IMR-90 (cell line): ENCODE measurements at regions not wholly inside any gene's neighbourhood (a gene's known extent, or its start where the extent isn't known, plus 50 kb on each side); places are given as distances from the start of the nearest gene placed in this dataset.
A peak's percentile ranks its signal among the peaks of the same experiment; 100 is the strongest.

ENCODE experiments used
- ATAC-seq: fragments of 200-7000 bp; cut with Tn5 transposase; 2 replicates; pipeline ENCODE4 v1.9.1; 2020; ENCODE audit warnings: low read depth, mild to moderate bottlenecking, moderate library complexity
- BruUV-seq: library from RNA; stranded (reverse); fragments of 400-500 nt; replicated peaks from 2 replicates; lab custom pipeline; 2021; lab: Mats Ljungman, UMichigan
- CTCF ChIA-PET: fragments of 300-600 bp; formaldehyde crosslinking; extraction: SDS; loops from one replicate; lab custom pipeline; 2021; ENCODE audit warnings: antibody characterized with exemption; lab: Yijun Ruan, JAX
- POLR2A ChIA-PET: fragments of 300-600 bp; sonication (Branson Sonifier 250); formaldehyde crosslinking; loops from one replicate; lab custom pipeline; 2022; ENCODE audit warnings: antibody characterized with exemption; ENCODE audit not compliant: unreplicated experiment; lab: Charles Lee
- DNase-seq: peaks from one replicate; pipeline ENCODE4 v3.0.0; 2013
- H2AFZ ChIP-seq: replicated peaks from 2 replicates; pipeline ENCODE3; 2013; ENCODE audit warnings: low read length, mild to moderate bottlenecking; ENCODE audit not compliant: poor library complexity
- H2AK5ac ChIP-seq: 2 replicates; pipeline ENCODE4 v1.6.1; 2013; ENCODE audit warnings: low read depth, low read length, inconsistent platforms
- H2AK9ac ChIP-seq: replicated peaks from 2 replicates; pipeline ENCODE3; 2013; ENCODE audit warnings: mild to moderate bottlenecking, low read depth, low read length, moderate library complexity; ENCODE audit not compliant: poor library complexity
- H2BK120ac ChIP-seq: 2 replicates; pipeline ENCODE4 v1.6.1; 2013; ENCODE audit warnings: low read depth, low read length, inconsistent platforms
- H2BK15ac ChIP-seq: 3 replicates; pipeline ENCODE4 v1.6.1; 2013; ENCODE audit warnings: low read depth, low read length, inconsistent platforms
- H2BK20ac ChIP-seq: 2 replicates; pipeline ENCODE4 v1.6.1; 2013; ENCODE audit warnings: low read depth, mild to moderate bottlenecking, inconsistent platforms, low read length, moderate library complexity
- H2BK5ac ChIP-seq: 2 replicates; pipeline ENCODE4 v1.6.1; 2013; ENCODE audit warnings: mild to moderate bottlenecking, low read depth, low read length, inconsistent platforms; ENCODE audit not compliant: poor library complexity, severe bottlenecking
- H3K14ac ChIP-seq: replicated peaks from 2 replicates; pipeline ENCODE4 v1.6.1; 2013; ENCODE audit warnings: low read depth, low read length, inconsistent platforms
- H3K18ac ChIP-seq: 2 replicates; pipeline ENCODE4 v1.6.1; 2013; ENCODE audit warnings: low read depth, low read length, control low read depth
- H3K23ac ChIP-seq: 2 replicates; pipeline ENCODE4 v1.6.1; 2013; ENCODE audit warnings: low read depth, low read length, inconsistent platforms
- H3K27ac ChIP-seq: 2 replicates; pipeline ENCODE4 v1.5.1; 2013; ENCODE audit warnings: mild to moderate bottlenecking, control low read depth, low read length; ENCODE audit not compliant: insufficient read depth
- H3K27me3 ChIP-seq: 2 replicates; pipeline ENCODE4 v1.6.1; 2013; ENCODE audit warnings: low read length; ENCODE audit not compliant: control insufficient read depth, insufficient read depth
- H3K36me3 ChIP-seq: 2 replicates; pipeline ENCODE4 v1.6.1; 2013; ENCODE audit warnings: low read length, mixed read lengths; ENCODE audit not compliant: control insufficient read depth, insufficient read depth
- H3K4ac ChIP-seq: 2 replicates; pipeline ENCODE4 v1.6.1; 2013; ENCODE audit warnings: low read depth, low read length, inconsistent platforms
- H3K4me1 ChIP-seq: 2 replicates; pipeline ENCODE4 v1.6.1; 2013; ENCODE audit warnings: low read length, mixed read lengths; ENCODE audit not compliant: control insufficient read depth, insufficient read depth
- H3K4me2 ChIP-seq: 2 replicates; pipeline ENCODE4 v1.6.1; 2013; ENCODE audit warnings: low read depth, mild to moderate bottlenecking, control low read depth, low read length, moderate library complexity
- H3K4me3 ChIP-seq: 2 replicates; pipeline ENCODE4 v1.5.1; 2013; ENCODE audit warnings: low read depth, mild to moderate bottlenecking, control low read depth, low read length, moderate library complexity; ENCODE audit not compliant: insufficient read depth
- H3K56ac ChIP-seq: 2 replicates; pipeline ENCODE4 v1.6.1; 2013; ENCODE audit warnings: low read length, inconsistent platforms; ENCODE audit not compliant: insufficient read depth; ENCODE audit errors: extremely low read depth
- H3K79me1 ChIP-seq, 2 experiments: 2 replicates each; pipeline ENCODE4 v1.6.1; 2013; ENCODE audit warnings: low read length in 2 of 2, inconsistent platforms in 1 of 2, low read depth in 1 of 2
- H3K9ac ChIP-seq: 2 replicates; pipeline ENCODE4 v1.6.1; 2013; ENCODE audit warnings: low read depth, low read length, control low read depth
- H3K9me1 ChIP-seq: 2 replicates; pipeline ENCODE4 v1.6.1; 2013; ENCODE audit warnings: low read length, inconsistent platforms; ENCODE audit not compliant: insufficient read depth
- H3K9me3 ChIP-seq: 2 replicates; pipeline ENCODE4 v1.6.1; 2013; ENCODE audit warnings: low read length; ENCODE audit not compliant: control insufficient read depth, insufficient read depth
- H4K20me1 ChIP-seq: 2 replicates; pipeline ENCODE4 v1.6.1; 2013; ENCODE audit warnings: low read length, inconsistent platforms; ENCODE audit not compliant: insufficient read depth
- H4K5ac ChIP-seq: 2 replicates; pipeline ENCODE4 v1.6.1; 2013; ENCODE audit warnings: mild to moderate bottlenecking, low read depth, low read length, control low read depth
- H4K8ac ChIP-seq, 2 experiments: 2 replicates each; pipeline ENCODE4 v1.6.1; 2013; ENCODE audit warnings: low read depth in 2 of 2, low read length in 2 of 2, control low read depth in 1 of 2, inconsistent platforms in 1 of 2
- H4K91ac ChIP-seq: 2 replicates; pipeline ENCODE4 v1.6.1; 2013; ENCODE audit warnings: low read depth, low read length, inconsistent platforms; ENCODE audit not compliant: insufficient read depth
- BHLHE40 ChIP-seq: fragments of 150-350 bp; IDR thresholded peaks from 2 replicates; pipeline ENCODE4 v1.6.1; 2016; ENCODE audit warnings: mild to moderate bottlenecking, low read depth, low read length
- CEBPB ChIP-seq: IDR thresholded peaks from 2 replicates; pipeline ENCODE4 v1.6.1; 2012; ENCODE audit warnings: low read depth, low read length, improper control_type of control experiment
- CHD1 ChIP-seq: IDR thresholded peaks from 2 replicates; pipeline ENCODE4 v1.6.1; 2012; ENCODE audit warnings: low read depth, low read length, improper control_type of control experiment
- CTCF ChIP-seq: conservative IDR thresholded peaks from 2 replicates; pipeline ENCODE4 v1.5.1; 2012; ENCODE audit warnings: mild to moderate bottlenecking, low read depth, low read length, improper control_type of control experiment
- ELK1 ChIP-seq: fragments of 150-350 bp; IDR thresholded peaks from 2 replicates; pipeline ENCODE4 v1.6.1; 2016; ENCODE audit warnings: low read depth, mild to moderate bottlenecking, low read length, moderate library complexity, borderline replicate concordance
- FOS ChIP-seq: fragments of 150-350 bp; IDR thresholded peaks from 2 replicates; pipeline ENCODE4 v1.6.1; 2016; ENCODE audit warnings: low read depth, low read length
- MAFK ChIP-seq: IDR thresholded peaks from 2 replicates; pipeline ENCODE4 v1.6.1; 2012; ENCODE audit warnings: low read depth, low read length, improper control_type of control experiment
- MAZ ChIP-seq: IDR thresholded peaks from 2 replicates; pipeline ENCODE4 v1.6.1; 2012; ENCODE audit warnings: low read depth, mild to moderate bottlenecking, low read length, improper control_type of control experiment, moderate library complexity, borderline replicate concordance
- MXI1 ChIP-seq: IDR thresholded peaks from 2 replicates; pipeline ENCODE4 v1.6.1; 2012; ENCODE audit warnings: low read depth, mild to moderate bottlenecking, low read length, moderate library complexity, borderline replicate concordance
- NFE2L2 ChIP-seq: fragments of 150-350 bp; IDR thresholded peaks from 2 replicates; pipeline ENCODE4 v1.6.1; 2016; ENCODE audit warnings: low read depth, mild to moderate bottlenecking, low read length
- POLR2A ChIP-seq: IDR thresholded peaks from 2 replicates; pipeline ENCODE4 v1.6.1; 2012; ENCODE audit warnings: mild to moderate bottlenecking, low read depth, low read length
- RAD21 ChIP-seq: IDR thresholded peaks from 2 replicates; pipeline ENCODE4 v1.6.1; 2012; ENCODE audit warnings: low read length, improper control_type of control experiment
- RCOR1 ChIP-seq: IDR thresholded peaks from 2 replicates; pipeline ENCODE4 v1.6.1; 2012; ENCODE audit warnings: mild to moderate bottlenecking, low read length, improper control_type of control experiment; ENCODE audit not compliant: insufficient replicate concordance
- RFX5 ChIP-seq: IDR thresholded peaks from 2 replicates; pipeline ENCODE4 v1.8.0; 2012; ENCODE audit warnings: low read depth, mild to moderate bottlenecking, low read length, moderate library complexity
- SMC3 ChIP-seq: fragments of 150-350 bp; IDR thresholded peaks from 2 replicates; pipeline ENCODE4 v1.6.1; 2016; ENCODE audit warnings: low read depth, mild to moderate bottlenecking, antibody characterized with exemption, low read length, moderate library complexity
- USF2 ChIP-seq: fragments of 150-350 bp; IDR thresholded peaks from 2 replicates; pipeline ENCODE4 v1.6.1; 2017; ENCODE audit warnings: mild to moderate bottlenecking, antibody characterized with exemption, low read length, low read depth
- WGBS, 2 experiments: methylation state at CpG; one replicate each; pipeline versions ENCODE4 v1.1.5 to v1.1.7; 2013; ENCODE audit warnings: missing lambda C conversion rate in 2 of 2; ENCODE audit not compliant: insufficient read length in 1 of 2; ENCODE audit errors: extremely low coverage in 2 of 2; 5-methylcytosine and 5-hydroxymethylcytosine counted together
- dilution Hi-C: fragments of 300-500 bp; cut with HindIII; formaldehyde crosslinking; loops from one replicate; pipeline ENCODE4 v1.14.3; 2018; ENCODE audit warnings: low sequenced_read_pairs; ENCODE audit not compliant: unreplicated experiment
- in situ Hi-C: fragments of 300-500 bp; cut with MboI; formaldehyde crosslinking; loops from 3 replicates; pipeline ENCODE4 v1.14.3; 2019; ENCODE audit warnings: low sequenced_read_pairs, inconsistent platforms, mixed read lengths
- intact Hi-C: fragments of 100-400 bp; cut with micrococcal nuclease; formaldehyde crosslinking; loops from 2 replicates; pipeline ENCODE4 v1.10.0; 2022

- no peak for TF ChIP-seq MAFK
- TF ChIP-seq BHLHE40, result no peak
- TF ChIP-seq USF2, result no peak
- TF ChIP-seq NFE2L2, result no peak
- no peak for TF ChIP-seq RCOR1
- TF ChIP-seq POLR2A, result no peak
- TF ChIP-seq CTCF, result no peak
- TF ChIP-seq SMC3, result no peak
- TF ChIP-seq MXI1, result no peak
- TF ChIP-seq FOS, result no peak
- no peak for TF ChIP-seq RAD21
- no peak for TF ChIP-seq MAZ
- no peak for TF ChIP-seq CEBPB
- TF ChIP-seq ELK1, result no peak
- no peak for TF ChIP-seq CHD1
- TF ChIP-seq RFX5, result no peak
- Histone ChIP-seq H3K4me3 (no peak overlapping the region), H3K9ac (no peak overlapping the region), H3K27ac (no peak overlapping the region), H2BK5ac (no peak overlapping the region), H3K27me3 (no peaks in the 10 kb centered on the region), H3K23ac (no peak overlapping the region), H3K9me1 (no peaks in the 10 kb centered on the region), H2BK120ac (no peak overlapping the region), H4K91ac (no peak overlapping the region), H3K79me1 (no peaks in the 10 kb centered on the region), H3K56ac (no peak overlapping the region), H3K4ac (no peak overlapping the region), H3K36me3 (no peaks in the 10 kb centered on the region), H3K9me3 (no peaks in the 10 kb centered on the region), H2BK20ac (no peak overlapping the region), H3K4me2 (peak overlapping the region; percentile 1), H4K5ac (no peak overlapping the region), H3K14ac (no peak overlapping the region; the same call in 1 of the 2 replicates), H2AK5ac (no peak overlapping the region), H2AFZ (peak overlapping the region; percentile 35), H3K18ac (no peak overlapping the region), H4K8ac (peak overlapping the region; percentile 9 to 78; a peak in 1 of 4 replicates), H2BK15ac (no peak overlapping the region), H3K4me1 (no peaks in the 10 kb centered on the region), H4K20me1 (no peaks in the 10 kb centered on the region), H2AK9ac (no peak overlapping the region)
- dilution Hi-C loops, result no loop called here
- WGBS, 2 experiments, result no CpG with 5 or more reads among the region's 6 CpGs
- ChIA-PET POLR2A (no interaction called here), CTCF (interaction anchor here (1.3 kb wide), 1 partner anchor 9 kb away, joined by 4 read pairs; no protein-coding TSS in a partner anchor)
- BruUV-seq, result no TSS peak
- intact Hi-C loops, result no loop called here
- DNase-seq (peak; percentile 29), ATAC-seq (peak; percentile 79)
- in situ Hi-C loops, result loop anchor here (25.0 kb wide), 1 partner anchor 475 kb away; no protein-coding TSS in a partner anchor
Measured at GRCh38 chr3:18111796-18112232, 313.3 kb downstream of the SATB1 start.
